HEK293T (cell line): ENCODE measurements at regions not wholly inside any gene's neighbourhood (a gene's known extent, or its start where the extent isn't known, plus 50 kb on each side); places are given as distances from the start of the nearest gene placed in this dataset.

Experiments used
- CTCF ChIA-PET: fragments of 350-600 bp; formaldehyde crosslinking; extraction: SDS; loops from one replicate; lab custom pipeline; 2021; ENCODE audit warnings: antibody characterized with exemption, inconsistent platforms; lab: Yijun Ruan, JAX
- POLR2A ChIA-PET: fragments of 350-600 bp; formaldehyde crosslinking; extraction: SDS; loops from one replicate; lab custom pipeline; 2020; ENCODE audit warnings: antibody characterized with exemption, inconsistent platforms; lab: Yijun Ruan, JAX
- DNase-seq: peaks from one replicate; pipeline ENCODE4 v3.0.0; 2012; ENCODE audit warnings: mixed read lengths; ENCODE audit errors: extremely low spot score
- ARNT ChIP-seq: fragments of 450-650 bp; IDR thresholded peaks from 2 replicates; pipeline ENCODE4 v1.6.1; 2017; ENCODE audit warnings: mild to moderate bottlenecking
- BHLHE40 ChIP-seq: fragments of 450-650 bp; IDR thresholded peaks from 2 replicates; pipeline ENCODE4 v1.6.1; 2016; ENCODE audit warnings: mild to moderate bottlenecking, moderate library complexity, borderline replicate concordance
- CTBP1 ChIP-seq: fragments of 450-650 bp; IDR thresholded peaks from 2 replicates; pipeline ENCODE4 v1.6.1; 2016; ENCODE audit warnings: borderline replicate concordance
- ELF4 ChIP-seq: fragments of 450-650 bp; IDR thresholded peaks from 2 replicates; pipeline ENCODE4 v1.6.1; 2017; ENCODE audit warnings: antibody characterized with exemption
- FOXA1 ChIP-seq: fragments of 450-650 bp; IDR thresholded peaks from 2 replicates; pipeline ENCODE4 v1.6.1; 2016; ENCODE audit warnings: mild to moderate bottlenecking
- FOXK2 ChIP-seq: fragments of 450-650 bp; IDR thresholded peaks from 2 replicates; pipeline ENCODE4 v1.6.1; 2016; ENCODE audit warnings: mild to moderate bottlenecking
- FOXM1 ChIP-seq: fragments of 450-650 bp; IDR thresholded peaks from 2 replicates; pipeline ENCODE4 v1.6.1; 2017; ENCODE audit warnings: mild to moderate bottlenecking, borderline replicate concordance
- HDGF ChIP-seq: fragments of 450-650 bp; IDR thresholded peaks from 2 replicates; pipeline ENCODE4 v1.6.1; 2017; ENCODE audit warnings: antibody characterized with exemption, borderline replicate concordance
- L3MBTL2 ChIP-seq: fragments of 450-650 bp; conservative IDR thresholded peaks from 2 replicates; pipeline ENCODE4 v1.6.1; 2016; ENCODE audit warnings: mild to moderate bottlenecking
- LEF1 ChIP-seq: fragments of 450-650 bp; IDR thresholded peaks from 2 replicates; pipeline ENCODE4 v1.6.1; 2017; ENCODE audit warnings: mild to moderate bottlenecking, borderline replicate concordance
- NFRKB ChIP-seq: fragments of 450-650 bp; IDR thresholded peaks from 2 replicates; pipeline ENCODE4 v1.6.1; 2016; ENCODE audit warnings: mild to moderate bottlenecking, moderate library complexity
- PKNOX1 ChIP-seq: fragments of 450-650 bp; IDR thresholded peaks from 2 replicates; pipeline ENCODE4 v1.6.1; 2016
- SP1 ChIP-seq: fragments of 450-650 bp; IDR thresholded peaks from 2 replicates; pipeline ENCODE4 v1.6.1; 2017
- SUZ12 ChIP-seq: fragments of 450-650 bp; IDR thresholded peaks from 2 replicates; pipeline ENCODE4 v1.6.1; 2016; ENCODE audit warnings: mild to moderate bottlenecking
- TARDBP ChIP-seq: fragments of 450-650 bp; IDR thresholded peaks from 2 replicates; pipeline ENCODE4 v1.6.1; 2016
- ZNF384 ChIP-seq: fragments of 450-650 bp; IDR thresholded peaks from 2 replicates; pipeline ENCODE4 v1.6.1; 2016

DNA sequence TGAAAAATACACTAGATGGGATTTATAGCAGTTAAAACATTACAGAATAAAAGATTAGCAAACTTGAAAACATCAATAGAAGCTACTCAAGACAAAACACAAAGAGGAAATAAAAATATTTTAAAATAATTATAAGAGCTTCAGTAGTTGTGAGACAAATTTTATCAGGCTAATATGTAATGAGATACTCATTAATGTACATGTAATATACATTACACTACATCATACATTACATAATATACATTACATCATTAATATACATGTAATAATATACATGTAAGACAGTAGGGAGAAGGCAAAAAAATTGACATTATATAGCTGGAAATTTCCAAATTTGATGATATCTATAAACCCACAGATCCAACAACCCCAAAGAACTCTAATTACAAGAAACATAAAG lies 249.4 kb upstream of the HMGA2 start:
- no peak for TF ChIP-seq FOXM1
- TF ChIP-seq L3MBTL2: no peak
- no peak for TF ChIP-seq HDGF
- no peak for TF ChIP-seq NFRKB
- TF ChIP-seq CTBP1: no peak
- no peak for TF ChIP-seq TARDBP
- no peak for DNase-seq
- POLR2A ChIA-PET: no interaction called here
- CTCF ChIA-PET: no interaction called here

GRCh38 chr12:65584016-65584415 lies 240.3 kb upstream of the HMGA2 start:
- TF ChIP-seq ARNT (no peak), L3MBTL2 (no peak), PKNOX1 (no peak), ZNF384 (no peak), SP1 (no peak), TARDBP (no peak), CTBP1 (no peak), FOXA1 (no peak), NFRKB (no peak), FOXM1 (no peak), LEF1 (no peak), HDGF (no peak), FOXK2 (no peak), SUZ12 (no peak), ELF4 (no peak), BHLHE40 (no peak)
- ChIA-PET CTCF (interaction anchor here (1.0 kb wide), 1 partner anchor 101 kb away, joined by 3 read pairs; no protein-coding TSS in a partner anchor), POLR2A (no interaction called here)
- no peak for DNase-seq

DNA sequence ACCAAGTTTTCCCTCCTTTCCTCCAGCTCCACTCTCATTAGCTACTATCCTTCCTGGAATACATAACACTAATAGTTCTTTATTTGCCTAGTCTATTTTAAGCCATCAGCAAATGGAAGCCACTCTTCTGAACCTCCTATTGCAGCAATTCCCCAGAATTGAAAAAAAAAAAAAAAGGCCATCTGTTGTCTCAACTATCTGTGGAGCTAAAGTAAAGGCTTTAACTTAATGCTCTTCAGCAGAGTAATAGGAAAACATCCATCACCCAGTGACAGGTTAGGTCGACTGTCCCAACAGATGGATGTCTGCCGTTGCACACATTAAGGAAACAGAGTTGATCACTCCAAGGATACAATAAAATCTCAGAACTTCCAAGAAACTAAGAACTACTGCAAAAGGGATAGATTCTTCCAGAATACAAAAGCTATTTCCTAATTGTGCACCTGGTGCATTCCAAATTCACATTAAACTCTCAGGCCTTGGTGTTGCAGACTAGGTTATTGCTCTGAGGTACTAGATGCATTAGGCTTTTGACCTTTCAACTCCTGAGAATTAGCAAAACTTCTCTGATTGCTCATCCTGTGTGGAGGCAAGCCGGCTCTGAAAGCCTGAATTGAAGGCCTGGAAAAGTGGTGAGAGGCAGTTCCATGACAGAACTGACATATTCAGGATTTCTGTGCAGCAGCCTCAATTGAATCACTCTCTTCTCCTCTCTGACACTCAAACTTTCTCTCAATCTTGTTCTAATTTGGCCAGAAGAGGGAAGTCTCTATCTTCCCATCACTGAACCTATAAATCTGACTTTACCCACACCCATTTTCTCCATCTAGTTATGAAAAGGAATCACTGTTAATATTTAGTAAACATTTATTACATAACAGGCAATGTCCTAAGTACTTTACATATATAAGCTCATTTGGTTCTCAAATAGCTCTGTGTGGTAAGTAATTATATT lies 238.4 kb upstream of the HMGA2 start:
- ChIA-PET CTCF (interaction anchor here (0.6 kb wide), 1 partner anchor 480 kb away, joined by 3 read pairs; no protein-coding TSS in a partner anchor), POLR2A (no interaction called here)
- TF ChIP-seq ARNT: no peak
- no peak for TF ChIP-seq FOXK2
- no peak for TF ChIP-seq HDGF
- no peak for TF ChIP-seq NFRKB
- TF ChIP-seq ELF4: no peak
- peak; percentile 60 for TF ChIP-seq PKNOX1
- DNase-seq: no peak

GRCh38 chr12:65586796-65587195 lies 237.5 kb upstream of the HMGA2 start:
- POLR2A ChIA-PET: no interaction called here
- no peak for TF ChIP-seq BHLHE40
- TF ChIP-seq FOXM1: no peak
- no peak for TF ChIP-seq FOXA1
- TF ChIP-seq PKNOX1: no peak
- no peak for TF ChIP-seq NFRKB
- CTCF ChIA-PET: no interaction called here
- no peak for DNase-seq

DNA sequence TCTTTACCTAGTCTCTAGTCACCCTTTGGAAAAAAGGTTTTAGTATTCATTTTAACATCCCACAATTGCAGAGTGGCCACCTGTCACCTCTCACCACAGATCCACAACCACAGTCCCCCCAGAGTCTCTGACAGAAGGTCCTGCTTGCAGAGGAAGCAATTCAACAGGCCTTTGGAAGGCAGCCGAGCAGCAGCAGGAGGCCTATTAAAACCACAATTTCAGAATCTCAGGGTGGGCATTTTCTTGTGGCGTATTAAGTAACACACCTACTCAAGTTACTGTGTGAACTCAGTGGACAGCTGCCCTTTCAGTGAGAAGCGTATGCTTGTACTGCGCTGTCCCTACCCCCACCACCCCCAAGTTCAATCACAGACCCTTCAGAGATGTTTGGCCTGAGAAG lies 234.0 kb upstream of the HMGA2 start:
- CTCF ChIA-PET: interaction anchor here (2.5 kb wide), 1 partner anchor 12 kb away, joined by 9 read pairs; no protein-coding TSS in a partner anchor
- peak; percentile 38 for DNase-seq
- TF ChIP-seq NFRKB (no peak), FOXK2 (no peak), BHLHE40 (no peak), TARDBP (no peak), ZNF384 (no peak), ARNT (no peak), L3MBTL2 (no peak), SUZ12 (no peak), ELF4 (no peak), PKNOX1 (no peak), LEF1 (no peak), FOXM1 (no peak), CTBP1 (no peak), FOXA1 (no peak), SP1 (no peak)
- POLR2A ChIA-PET: no interaction called here

- CTCF ChIA-PET: interaction anchor here (1.1 kb wide), 1 partner anchor 10 kb away, joined by 4 read pairs; no protein-coding TSS in a partner anchor
- POLR2A ChIA-PET: no interaction called here
- TF ChIP-seq PKNOX1 (no peak), ZNF384 (no peak), CTBP1 (no peak), FOXA1 (no peak), ARNT (no peak), ELF4 (no peak), SUZ12 (no peak), TARDBP (no peak), FOXK2 (no peak), NFRKB (no peak), BHLHE40 (no peak), FOXM1 (no peak), LEF1 (no peak)
- DNase-seq: no peak
Measured at GRCh38 chr12:65592416-65592815, 231.9 kb upstream of the HMGA2 start.
